ENCODE measurements at regions not wholly inside any gene's neighbourhood (a gene's known extent, or its start where the extent isn't known, plus 50 kb on each side); places are given as distances from the start of the nearest gene placed in this dataset.

- TF ChIP-seq PREB (CRISPR knock-in tag; IDR thresholded peaks at IDR 0.05; ENCODE audit: borderline replicate concordance) = no peak
- no peak for TF ChIP-seq NFYB (CRISPR knock-in tag; conservative IDR thresholded peaks at IDR 0.05; ENCODE audit: low read depth)
- no peak for TF ChIP-seq NR2C2 (CRISPR knock-in tag; IDR thresholded peaks at IDR 0.05)
These were observed 237.3 kb upstream of the NCAM1 start (continued) for GRCh38 chr11:112723676-112724495.

- Mint-ChIP-seq H3K27ac (no peak overlapping the region), H3K27me3 (ENCODE audit: low read depth) (no peaks in the 10 kb centered on the region), H3K36me3 (no peaks in the 10 kb centered on the region), H3K4me3 (no peak overlapping the region), H3K4me1 (0 out of 2 replicates have a peak, but pooled peaks cover 2% of the 10 kb centered on the region), H3K9me3 (peaks cover 17% of the 10 kb centered on the region)
- ChIA-PET CTCF (interaction anchor here (1.2 to 1.5 kb wide), 2 partner anchors 12 to 70 kb away, joined by 3 to 6 read pairs; no protein-coding TSS in a partner anchor), POLR2A (interaction anchor here (1.4 kb wide), 1 partner anchor 13 kb away, joined by 3 read pairs; no protein-coding TSS in a partner anchor)
- DNase-seq (ENCODE audit: low spot score) (no peak), ATAC-seq (no peak)
- no peak for TF ChIP-seq ZNF671 (CRISPR knock-in tag; IDR thresholded peaks at IDR 0.05)
- TF ChIP-seq FOXP1 (CRISPR knock-in tag; IDR thresholded peaks at IDR 0.05; ENCODE audit: borderline replicate concordance) = no peak
- TF ChIP-seq ZNF396 (CRISPR knock-in tag; IDR thresholded peaks at IDR 0.05; ENCODE audit: borderline replicate concordance) = no peak
- no peak for TF ChIP-seq ATF3 (CRISPR knock-in tag; conservative IDR thresholded peaks at IDR 0.05)
- no peak for TF ChIP-seq AR (CRISPR knock-in tag; IDR thresholded peaks at IDR 0.05)
- no peak for TF ChIP-seq NR1H2 (CRISPR knock-in tag; IDR thresholded peaks at IDR 0.05)
- no peak for TF ChIP-seq USF1 (CRISPR knock-in tag; IDR thresholded peaks at IDR 0.05)
- no peak for TF ChIP-seq PREB (CRISPR knock-in tag; IDR thresholded peaks at IDR 0.05; ENCODE audit: borderline replicate concordance)
- TF ChIP-seq ZNF512 (CRISPR knock-in tag; IDR thresholded peaks at IDR 0.05; ENCODE audit: borderline replicate concordance) = no peak
- TF ChIP-seq FOXP4 (CRISPR knock-in tag; IDR thresholded peaks at IDR 0.05) = no peak
- TF ChIP-seq ZNF263 (CRISPR knock-in tag; IDR thresholded peaks at IDR 0.05; ENCODE audit: low read depth) = no peak
- no peak for TF ChIP-seq RORB (CRISPR knock-in tag; IDR thresholded peaks at IDR 0.05)
- no peak for TF ChIP-seq E2F1 (CRISPR knock-in tag; IDR thresholded peaks at IDR 0.05)
- TF ChIP-seq PRRX2 (CRISPR knock-in tag; IDR thresholded peaks at IDR 0.05) = no peak
- TF ChIP-seq MLX (CRISPR knock-in tag; IDR thresholded peaks at IDR 0.05) = no peak
- TF ChIP-seq SP1 (CRISPR knock-in tag; conservative IDR thresholded peaks at IDR 0.05) = no peak
- no peak for TF ChIP-seq NFYB (CRISPR knock-in tag; conservative IDR thresholded peaks at IDR 0.05; ENCODE audit: low read depth)
These were observed 236.8 kb upstream of the NCAM1 start for GRCh38 chr11:112724496-112724790.

Measured in WTC11 (cell line).